CD4-positive, alpha-beta T cell (primary cell): ENCODE measurements at regions not wholly inside any gene's neighbourhood (a gene's known extent, or its start where the extent isn't known, plus 50 kb on each side); places are given as distances from the start of the nearest gene placed in this dataset.

ENCODE experiments used
- ATAC-seq: fragments of 200-7000 bp; cut with Tn5 transposase; one replicate; pipeline ENCODE4 v1.10.0; 2022; ENCODE audit warnings: mild to moderate bottlenecking; ENCODE audit not compliant: poor library complexity
- CTCF ChIA-PET: fragments of 350-600 bp; sonication (Branson Sonifier 250); formaldehyde crosslinking; loops from one replicate; lab custom pipeline; 2021; ENCODE audit warnings: antibody characterized with exemption, inconsistent platforms; lab: Charles Lee
- POLR2A ChIA-PET: fragments of 350-600 bp; sonication (Branson Sonifier 250); formaldehyde crosslinking; loops from one replicate; lab custom pipeline; 2021; ENCODE audit warnings: antibody characterized with exemption, inconsistent platforms; lab: Charles Lee
- DNase-seq, 14 experiments: peaks; one replicate each; pipeline ENCODE4 v3.0.0-alpha.2; 2013 to 2020; ENCODE audit warnings: mixed read lengths in 2 of 14
- H3K27ac ChIP-seq, 2 donors: one replicate each; pipeline versions ENCODE4 v1.5.1 to v1.7.0; 2013; ENCODE audit warnings: low read length in 2 of 2, low read depth in 1 of 2, mild to moderate bottlenecking in 1 of 2
- H3K27me3 ChIP-seq, 2 experiments: 1 replicate in 1 of 2; 2 replicates in 1 of 2; pipeline versions ENCODE4 v1.6.1 to v1.7.0; 2013; ENCODE audit warnings: low read length in 2 of 2, control low read depth in 1 of 2, mild to moderate bottlenecking in 1 of 2, moderate library complexity in 1 of 2; ENCODE audit not compliant: insufficient read depth in 2 of 2, control insufficient read depth in 1 of 2
- H3K36me3 ChIP-seq: one replicate; pipeline ENCODE4 v1.6.1; 2013; ENCODE audit warnings: low read length, control low read depth; ENCODE audit not compliant: insufficient read depth
- H3K4me1 ChIP-seq: one replicate; pipeline ENCODE4 v1.6.1; 2013; ENCODE audit warnings: low read length, control low read depth; ENCODE audit not compliant: insufficient read depth
- H3K4me3 ChIP-seq: one replicate; pipeline ENCODE4 v1.5.1; 2013; ENCODE audit warnings: mild to moderate bottlenecking, low read length, moderate library complexity
- H3K9me3 ChIP-seq, 2 experiments: 1 replicate in 1 of 2; 2 replicates in 1 of 2; pipeline versions ENCODE4 v1.6.1 to v1.7.0; 2013; ENCODE audit warnings: low read length in 2 of 2, mild to moderate bottlenecking in 2 of 2, control low read depth in 1 of 2, moderate library complexity in 1 of 2; ENCODE audit not compliant: control insufficient read depth in 1 of 2, insufficient read depth in 1 of 2
- H3K27ac Mint-ChIP-seq: one replicate; pipeline ENCODE4 v1.8.0; 2020; ENCODE audit warnings: mixed read lengths
- H3K27me3 Mint-ChIP-seq: one replicate; pipeline ENCODE4 v1.8.0; 2021; ENCODE audit warnings: mixed read lengths
- H3K36me3 Mint-ChIP-seq: one replicate; pipeline ENCODE4 v1.8.0; 2021; ENCODE audit warnings: low read depth, mixed read lengths
- H3K4me1 Mint-ChIP-seq: one replicate; pipeline ENCODE4 v1.8.0; 2021; ENCODE audit warnings: low read depth, mixed read lengths
- H3K4me3 Mint-ChIP-seq: one replicate; pipeline ENCODE4 v1.8.0; 2020; ENCODE audit warnings: mild to moderate bottlenecking, mixed read lengths
- H3K9me3 Mint-ChIP-seq: one replicate; pipeline ENCODE4 v1.8.0; 2020; ENCODE audit warnings: mixed read lengths
- intact Hi-C, 2 experiments: fragments of 100-400 bp; cut with DNase I in 1 of 2; cut with micrococcal nuclease in 1 of 2; formaldehyde crosslinking; loops; one replicate each; pipeline versions ENCODE4 v1.15.1 to v1.9.0; 2023 to 2025; cut with DNase I, micrococcal nuclease
- TF ChIP-seq, protein P1 (sequence below): fragments of 200-600 bp; IDR thresholded peaks from one replicate; pipeline ENCODE4 v1.8.0; 2022; ENCODE audit warnings: antibody characterized with exemption, mild to moderate bottlenecking

DNA sequence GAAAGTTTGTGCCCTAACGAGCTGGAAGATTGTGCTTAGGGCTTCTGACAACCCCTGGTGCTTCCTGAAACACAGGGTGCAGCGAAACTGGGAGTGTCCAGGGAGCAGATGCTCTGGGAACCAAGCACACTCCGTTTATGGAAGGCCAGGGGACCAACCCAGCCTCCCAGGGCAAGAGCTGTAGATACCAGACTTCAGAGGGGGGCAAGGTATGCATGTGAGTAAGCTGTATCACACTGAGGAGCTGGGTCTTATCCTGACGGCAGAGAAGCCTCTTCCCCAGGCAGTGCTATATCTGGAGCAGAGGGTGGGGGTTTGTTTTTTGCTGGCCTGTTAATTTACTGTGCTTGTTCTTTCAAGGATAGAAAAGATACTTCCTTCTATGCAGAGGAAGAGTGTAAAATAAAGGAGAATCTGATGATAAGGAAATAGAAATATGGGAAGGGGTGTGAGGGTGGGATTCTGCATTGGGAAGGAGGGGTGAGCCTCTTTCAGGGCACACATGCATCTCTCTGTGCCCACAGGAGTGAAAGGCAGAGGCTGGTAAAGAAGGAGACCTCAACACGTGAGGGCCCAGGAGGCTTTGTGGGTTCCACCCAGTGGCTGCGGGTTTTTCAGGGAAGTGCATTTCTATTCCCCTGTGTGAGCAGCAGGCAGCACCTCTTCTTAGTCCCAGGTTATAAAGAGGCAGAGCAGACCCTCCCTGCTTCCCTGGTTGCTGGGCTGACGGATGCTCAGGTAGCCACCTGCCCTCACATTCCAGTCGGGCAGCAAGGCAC, 314.1 kb downstream of the TCERG1L start:
- H3K4me1 Mint-ChIP-seq: no peaks in the 10 kb centered on the region
- ChIA-PET POLR2A (no interaction called here), CTCF (no interaction called here)
- intact Hi-C loops: no loop called here
- Histone ChIP-seq H3K36me3 (no peaks in the 10 kb centered on the region), H3K9me3 (peaks cover 0 to 37% of the 10 kb centered on the region in 2 experiments), H3K4me1 (no peaks in the 10 kb centered on the region), H3K4me3 (no peak overlapping the region), H3K27me3 (no peaks in the 10 kb centered on the region), H3K27ac (no peak overlapping the region)
- no peak overlapping the region for H3K4me3 Mint-ChIP-seq
- no peaks in the 10 kb centered on the region for H3K27me3 Mint-ChIP-seq
- H3K27ac Mint-ChIP-seq: no peak overlapping the region
- ATAC-seq (no peak), DNase-seq (no peak)
- H3K9me3 Mint-ChIP-seq: peaks cover 2% of the 10 kb centered on the region
- H3K36me3 Mint-ChIP-seq: no peaks in the 10 kb centered on the region
- TF ChIP-seq, protein P1, sequence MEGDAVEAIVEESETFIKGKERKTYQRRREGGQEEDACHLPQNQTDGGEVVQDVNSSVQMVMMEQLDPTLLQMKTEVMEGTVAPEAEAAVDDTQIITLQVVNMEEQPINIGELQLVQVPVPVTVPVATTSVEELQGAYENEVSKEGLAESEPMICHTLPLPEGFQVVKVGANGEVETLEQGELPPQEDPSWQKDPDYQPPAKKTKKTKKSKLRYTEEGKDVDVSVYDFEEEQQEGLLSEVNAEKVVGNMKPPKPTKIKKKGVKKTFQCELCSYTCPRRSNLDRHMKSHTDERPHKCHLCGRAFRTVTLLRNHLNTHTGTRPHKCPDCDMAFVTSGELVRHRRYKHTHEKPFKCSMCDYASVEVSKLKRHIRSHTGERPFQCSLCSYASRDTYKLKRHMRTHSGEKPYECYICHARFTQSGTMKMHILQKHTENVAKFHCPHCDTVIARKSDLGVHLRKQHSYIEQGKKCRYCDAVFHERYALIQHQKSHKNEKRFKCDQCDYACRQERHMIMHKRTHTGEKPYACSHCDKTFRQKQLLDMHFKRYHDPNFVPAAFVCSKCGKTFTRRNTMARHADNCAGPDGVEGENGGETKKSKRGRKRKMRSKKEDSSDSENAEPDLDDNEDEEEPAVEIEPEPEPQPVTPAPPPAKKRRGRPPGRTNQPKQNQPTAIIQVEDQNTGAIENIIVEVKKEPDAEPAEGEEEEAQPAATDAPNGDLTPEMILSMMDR: no peak

DNA sequence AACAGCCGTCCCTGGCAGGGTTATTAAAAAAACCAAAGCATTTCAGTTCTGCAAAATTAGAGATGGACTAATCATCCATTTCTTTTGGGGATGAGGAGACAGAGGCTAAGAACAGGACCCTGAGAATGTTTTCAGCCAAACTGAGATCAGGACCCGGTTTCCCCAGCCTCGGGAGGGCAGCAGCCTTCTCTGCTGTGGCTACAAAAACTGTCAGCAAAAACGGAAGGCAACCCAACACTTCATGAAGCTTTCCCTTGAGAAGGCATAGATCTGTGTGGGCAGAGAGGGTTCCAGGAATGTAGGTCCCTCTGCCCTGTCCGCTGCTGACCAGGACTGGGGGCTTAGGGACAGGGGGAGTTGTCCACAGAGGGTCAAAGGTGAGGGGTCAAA, 313.5 kb downstream of the TCERG1L start:
- Histone ChIP-seq H3K27ac (no peak overlapping the region), H3K4me3 (no peak overlapping the region), H3K4me1 (no peaks in the 10 kb centered on the region), H3K27me3 (no peaks in the 10 kb centered on the region), H3K36me3 (no peaks in the 10 kb centered on the region), H3K9me3 (peaks cover 0 to 37% of the 10 kb centered on the region in 2 experiments)
- Mint-ChIP-seq H3K27me3 (no peaks in the 10 kb centered on the region), H3K9me3 (peaks cover 2% of the 10 kb centered on the region), H3K4me1 (no peaks in the 10 kb centered on the region), H3K4me3 (no peak overlapping the region), H3K36me3 (no peaks in the 10 kb centered on the region), H3K27ac (no peak overlapping the region)
- no peak for ATAC-seq
- ChIA-PET CTCF (no interaction called here), POLR2A (no interaction called here)
- TF ChIP-seq, protein P1: no peak
- intact Hi-C loops: no loop called here
- DNase-seq: no peak

- intact Hi-C loops: no loop called here
- Mint-ChIP-seq H3K4me1 (no peaks in the 10 kb centered on the region), H3K27me3 (no peaks in the 10 kb centered on the region), H3K4me3 (no peak overlapping the region), H3K9me3 (peaks cover 2% of the 10 kb centered on the region), H3K27ac (no peak overlapping the region), H3K36me3 (no peaks in the 10 kb centered on the region)
- DNase-seq: peak in 1 of 14 experiments; percentile 15
- no peaks in the 10 kb centered on the region for H3K4me1 ChIP-seq
- no peaks in the 10 kb centered on the region for H3K36me3 ChIP-seq
- TF ChIP-seq, protein P1: no peak
- H3K27me3 ChIP-seq: no peaks in the 10 kb centered on the region
- ChIA-PET CTCF (no interaction called here), POLR2A (no interaction called here)
- H3K9me3 ChIP-seq: peaks cover 0 to 31% of the 10 kb centered on the region in 2 experiments
- no peak overlapping the region for H3K4me3 ChIP-seq
- H3K27ac ChIP-seq: no peak overlapping the region
- ATAC-seq: no peak
These were observed 312.9 kb downstream of the TCERG1L start for GRCh38 chr10:130998642-130999041.
